ENCODE measurements at regions not wholly inside any gene's neighbourhood (a gene's known extent, or its start where the extent isn't known, plus 50 kb on each side); places are given as distances from the start of the nearest gene placed in this dataset.

GRCh38 chr13:58160980-58161379 is 529.4 kb downstream of the PCDH17 start:
- Mint-ChIP-seq H3K36me3 (ENCODE audit: low read depth) (no peaks in the 10 kb centered on the region), H3K9me3 (peaks cover 19% of the 10 kb centered on the region), H3K4me1 (ENCODE audit: low read depth) (no peaks in the 10 kb centered on the region), H3K27me3 (ENCODE audit: low read depth) (no peaks in the 10 kb centered on the region), H3K4me3 (ENCODE audit: low read depth) (no peak overlapping the region), H3K27ac (no peak overlapping the region)
- intact Hi-C loops (cut with micrococcal nuclease): no loop called here
- no peak for DNase-seq (ENCODE audit: low spot score)

- DNase-seq (ENCODE audit: low spot score): no peak
- Mint-ChIP-seq H3K4me1 (ENCODE audit: low read depth) (no peaks in the 10 kb centered on the region), H3K27me3 (ENCODE audit: low read depth) (no peaks in the 10 kb centered on the region), H3K27ac (no peak overlapping the region), H3K9me3 (peaks cover 25% of the 10 kb centered on the region), H3K4me3 (ENCODE audit: low read depth) (no peak overlapping the region), H3K36me3 (ENCODE audit: low read depth) (no peaks in the 10 kb centered on the region)
- intact Hi-C loops (cut with micrococcal nuclease): no loop called here
Measured at GRCh38 chr13:58165617-58166016, 534.1 kb downstream of the PCDH17 start.

- H3K4me3 Mint-ChIP-seq (ENCODE audit: low read depth): no peak overlapping the region
- no peaks in the 10 kb centered on the region for H3K27me3 Mint-ChIP-seq (ENCODE audit: low read depth)
- H3K4me1 Mint-ChIP-seq (ENCODE audit: low read depth): no peaks in the 10 kb centered on the region
- no peaks in the 10 kb centered on the region for H3K36me3 Mint-ChIP-seq (ENCODE audit: low read depth)
- intact Hi-C loops (cut with micrococcal nuclease): no loop called here
- peaks cover 59% of the 10 kb centered on the region for H3K9me3 Mint-ChIP-seq
- DNase-seq (ENCODE audit: low spot score): no peak
- H3K27ac Mint-ChIP-seq: no peak overlapping the region
Measured at GRCh38 chr13:58181111-58181510, 549.6 kb downstream of the PCDH17 start.

- no peaks in the 10 kb centered on the region for H3K36me3 Mint-ChIP-seq (ENCODE audit: low read depth)
- peaks cover 30% of the 10 kb centered on the region for H3K9me3 Mint-ChIP-seq
- no peak overlapping the region for H3K27ac Mint-ChIP-seq
- intact Hi-C loops (cut with micrococcal nuclease): no loop called here
- no peak for DNase-seq (ENCODE audit: low spot score)
- no peak overlapping the region for H3K4me3 Mint-ChIP-seq (ENCODE audit: low read depth)
- H3K4me1 Mint-ChIP-seq (ENCODE audit: low read depth): no peaks in the 10 kb centered on the region
- H3K27me3 Mint-ChIP-seq (ENCODE audit: low read depth): no peaks in the 10 kb centered on the region
Measured at GRCh38 chr13:58187881-58188280, 556.3 kb downstream of the PCDH17 start.

GRCh38 chr13:58190577-58190976 is 559.0 kb downstream of the PCDH17 start:
- H3K9me3 Mint-ChIP-seq: peaks cover 24% of the 10 kb centered on the region

GRCh38 chr13:58191754-58192153 is 560.2 kb downstream of the PCDH17 start:
- intact Hi-C loops (cut with micrococcal nuclease): no loop called here
- H3K27ac Mint-ChIP-seq: no peak overlapping the region
- H3K4me1 Mint-ChIP-seq (ENCODE audit: low read depth): no peaks in the 10 kb centered on the region
- H3K27me3 Mint-ChIP-seq (ENCODE audit: low read depth): no peaks in the 10 kb centered on the region
- no peaks in the 10 kb centered on the region for H3K36me3 Mint-ChIP-seq (ENCODE audit: low read depth)
- peaks cover 15% of the 10 kb centered on the region for H3K9me3 Mint-ChIP-seq
- no peak overlapping the region for H3K4me3 Mint-ChIP-seq (ENCODE audit: low read depth)
- DNase-seq (ENCODE audit: low spot score): no peak

More at GRCh38 chr13:58190577-58190976, 559.0 kb downstream of the PCDH17 start:
- H3K36me3 Mint-ChIP-seq (ENCODE audit: low read depth): no peaks in the 10 kb centered on the region
- no peak overlapping the region for H3K4me3 Mint-ChIP-seq (ENCODE audit: low read depth)
- no peaks in the 10 kb centered on the region for H3K27me3 Mint-ChIP-seq (ENCODE audit: low read depth)
- no peak overlapping the region for H3K27ac Mint-ChIP-seq
- no peak for DNase-seq (ENCODE audit: low spot score)
- no peaks in the 10 kb centered on the region for H3K4me1 Mint-ChIP-seq (ENCODE audit: low read depth)
- intact Hi-C loops (cut with micrococcal nuclease): no loop called here

GRCh38 chr13:58202099-58202498 is 570.6 kb downstream of the PCDH17 start:
- Mint-ChIP-seq H3K27ac (no peak overlapping the region), H3K36me3 (ENCODE audit: low read depth) (no peaks in the 10 kb centered on the region), H3K4me3 (ENCODE audit: low read depth) (no peak overlapping the region), H3K27me3 (ENCODE audit: low read depth) (no peaks in the 10 kb centered on the region), H3K9me3 (peaks cover 32% of the 10 kb centered on the region), H3K4me1 (ENCODE audit: low read depth) (no peaks in the 10 kb centered on the region)
- intact Hi-C loops (cut with micrococcal nuclease): no loop called here
- no peak for DNase-seq (ENCODE audit: low spot score)

GRCh38 chr13:58207501-58207900 is 576.0 kb downstream of the PCDH17 start:
- H3K4me3 Mint-ChIP-seq (ENCODE audit: low read depth): no peak overlapping the region
- intact Hi-C loops (cut with micrococcal nuclease): no loop called here
- H3K27ac Mint-ChIP-seq: no peak overlapping the region
- H3K9me3 Mint-ChIP-seq: peaks cover 36% of the 10 kb centered on the region
- H3K36me3 Mint-ChIP-seq (ENCODE audit: low read depth): no peaks in the 10 kb centered on the region
- no peaks in the 10 kb centered on the region for H3K4me1 Mint-ChIP-seq (ENCODE audit: low read depth)
- no peaks in the 10 kb centered on the region for H3K27me3 Mint-ChIP-seq (ENCODE audit: low read depth)
- DNase-seq (ENCODE audit: low spot score): no peak

GRCh38 chr13:58235454-58235853 is 603.9 kb downstream of the PCDH17 start:
- no peaks in the 10 kb centered on the region for H3K4me1 Mint-ChIP-seq (ENCODE audit: low read depth)
- intact Hi-C loops (cut with micrococcal nuclease): no loop called here

GRCh38 chr13:58238972-58239773 is 607.6 kb downstream of the PCDH17 start:
- Mint-ChIP-seq H3K27ac (no peak overlapping the region), H3K27me3 (ENCODE audit: low read depth) (no peaks in the 10 kb centered on the region), H3K4me1 (ENCODE audit: low read depth) (no peaks in the 10 kb centered on the region), H3K4me3 (ENCODE audit: low read depth) (no peak overlapping the region), H3K36me3 (ENCODE audit: low read depth) (no peaks in the 10 kb centered on the region), H3K9me3 (peaks cover 36% of the 10 kb centered on the region)
- DNase-seq (ENCODE audit: low spot score): no peak
- intact Hi-C loops (cut with micrococcal nuclease): no loop called here

More at GRCh38 chr13:58235454-58235853, 603.9 kb downstream of the PCDH17 start:
- Mint-ChIP-seq H3K4me3 (ENCODE audit: low read depth) (no peak overlapping the region), H3K27me3 (ENCODE audit: low read depth) (no peaks in the 10 kb centered on the region), H3K9me3 (peaks cover 15% of the 10 kb centered on the region), H3K27ac (no peak overlapping the region), H3K36me3 (ENCODE audit: low read depth) (no peaks in the 10 kb centered on the region)
- DNase-seq (ENCODE audit: low spot score): no peak

- Mint-ChIP-seq H3K27me3 (ENCODE audit: low read depth) (no peaks in the 10 kb centered on the region), H3K9me3 (peaks cover 42% of the 10 kb centered on the region), H3K27ac (no peak overlapping the region), H3K36me3 (ENCODE audit: low read depth) (no peaks in the 10 kb centered on the region), H3K4me1 (ENCODE audit: low read depth) (no peaks in the 10 kb centered on the region), H3K4me3 (ENCODE audit: low read depth) (no peak overlapping the region)
- intact Hi-C loops (cut with micrococcal nuclease): no loop called here
- no peak for DNase-seq (ENCODE audit: low spot score)
Measured at GRCh38 chr13:58239774-58240268, 608.3 kb downstream of the PCDH17 start.

- Mint-ChIP-seq H3K27ac (no peak overlapping the region), H3K4me1 (ENCODE audit: low read depth) (no peaks in the 10 kb centered on the region), H3K4me3 (ENCODE audit: low read depth) (no peak overlapping the region), H3K27me3 (ENCODE audit: low read depth) (no peaks in the 10 kb centered on the region), H3K9me3 (peaks cover 36% of the 10 kb centered on the region), H3K36me3 (ENCODE audit: low read depth) (no peaks in the 10 kb centered on the region)
- DNase-seq (ENCODE audit: low spot score): no peak
- intact Hi-C loops (cut with micrococcal nuclease): no loop called here
Measured at GRCh38 chr13:58247080-58247479, 615.5 kb downstream of the PCDH17 start.

GRCh38 chr13:58254943-58255342 is 623.4 kb downstream of the PCDH17 start:
- Mint-ChIP-seq H3K4me1 (ENCODE audit: low read depth) (no peaks in the 10 kb centered on the region), H3K4me3 (ENCODE audit: low read depth) (no peak overlapping the region), H3K27me3 (ENCODE audit: low read depth) (no peaks in the 10 kb centered on the region), H3K27ac (no peak overlapping the region), H3K36me3 (ENCODE audit: low read depth) (no peaks in the 10 kb centered on the region), H3K9me3 (peaks cover 47% of the 10 kb centered on the region)
- intact Hi-C loops (cut with micrococcal nuclease): no loop called here
- DNase-seq (ENCODE audit: low spot score): no peak

All from activated T-helper 2 cell treated with anti-CD3 and anti-CD28 coated beads, Interferon-gamma antibody, Interleukin-2, Interleukin-4, amounts not matched to agents 10 μg/mL and 5 μg/mL and 100 μg/mL, durations not matched to agents 14 hours and 24 hours and 36 hours (primary cell).